Nephron progenitor cell (in vitro differentiated cells): ENCODE measurements at regions not wholly inside any gene's neighbourhood (a gene's known extent, or its start where the extent isn't known, plus 50 kb on each side); places are given as distances from the start of the nearest gene placed in this dataset.

ENCODE experiments used
- DNase-seq: peaks from one replicate; pipeline ENCODE4 v3.0.0; 2021
- H3K27ac Mint-ChIP-seq: 2 replicates; pipeline ENCODE4 v1.8.0; 2021; ENCODE audit warnings: mild to moderate bottlenecking, moderate library complexity, mixed read lengths
- H3K27me3 Mint-ChIP-seq: 2 replicates; pipeline ENCODE4 v1.8.0; 2021; ENCODE audit warnings: mild to moderate bottlenecking, low read depth, mixed read lengths; ENCODE audit not compliant: poor library complexity
- H3K36me3 Mint-ChIP-seq: 2 replicates; pipeline ENCODE4 v1.8.0; 2021; ENCODE audit warnings: low read depth, mixed read lengths
- H3K4me1 Mint-ChIP-seq: 2 replicates; pipeline ENCODE4 v1.8.0; 2021; ENCODE audit warnings: mixed read lengths
- H3K4me3 Mint-ChIP-seq: 2 replicates; pipeline ENCODE4 v1.8.0; 2021; ENCODE audit warnings: mild to moderate bottlenecking, moderate library complexity, mixed read lengths
- H3K9me3 Mint-ChIP-seq: 2 replicates; pipeline ENCODE4 v1.8.0; 2021; ENCODE audit warnings: mild to moderate bottlenecking, moderate library complexity, mixed read lengths
- TF ChIP-seq, protein P1 (sequence below): fragments of 200-600 bp; sonication (generic); IDR thresholded peaks from 2 replicates; pipeline ENCODE4 v1.5.0; 2021; ENCODE audit warnings: antibody characterized with exemption

DNA sequence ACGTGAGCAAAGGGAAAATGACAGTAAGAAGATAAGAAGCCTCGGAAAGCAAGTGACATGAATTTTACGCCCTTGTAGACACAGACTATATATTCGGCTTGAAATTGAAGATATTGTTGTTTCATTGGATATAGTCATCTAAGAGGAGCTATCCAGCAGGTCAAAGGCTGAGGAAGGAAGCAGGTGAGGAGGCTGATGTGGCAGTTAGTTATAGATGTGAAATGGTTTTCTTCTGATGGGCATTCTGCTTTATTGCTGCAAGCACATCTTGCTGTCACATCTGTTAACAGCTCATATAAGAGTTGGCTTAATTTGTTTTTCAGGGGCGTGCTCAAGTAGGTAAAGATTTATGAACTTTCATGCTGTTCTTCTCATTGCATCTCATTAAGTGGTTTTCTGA, 146.1 kb downstream of the KLF5 start:
- DNase-seq: no peak

DNA sequence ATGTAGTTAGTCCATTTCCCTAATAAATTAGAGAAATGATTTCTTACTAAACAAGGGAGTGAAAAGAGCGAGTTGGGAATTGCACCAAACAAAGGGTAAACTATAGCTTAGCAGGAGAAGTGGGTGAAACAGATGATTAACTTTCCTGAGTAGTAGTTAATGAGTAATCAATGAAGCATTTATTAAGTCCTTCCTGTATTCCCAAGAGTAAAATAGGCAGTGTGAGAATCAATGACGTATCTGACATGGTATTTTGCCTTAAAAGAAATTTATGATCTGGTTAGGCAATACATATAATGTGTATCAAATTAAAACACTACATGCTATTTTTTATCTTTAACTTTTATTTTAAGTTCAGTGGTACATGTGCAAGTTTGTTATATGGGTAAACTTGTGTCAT, 142.8 kb downstream of the KLF5 start:
- H3K4me1 Mint-ChIP-seq: no peaks in the 10 kb centered on the region
- no peak overlapping the region for H3K4me3 Mint-ChIP-seq
- H3K27me3 Mint-ChIP-seq: peaks cover 4% of the 10 kb centered on the region
- no peak for DNase-seq
- H3K27ac Mint-ChIP-seq: no peak overlapping the region
- TF ChIP-seq, protein P1, sequence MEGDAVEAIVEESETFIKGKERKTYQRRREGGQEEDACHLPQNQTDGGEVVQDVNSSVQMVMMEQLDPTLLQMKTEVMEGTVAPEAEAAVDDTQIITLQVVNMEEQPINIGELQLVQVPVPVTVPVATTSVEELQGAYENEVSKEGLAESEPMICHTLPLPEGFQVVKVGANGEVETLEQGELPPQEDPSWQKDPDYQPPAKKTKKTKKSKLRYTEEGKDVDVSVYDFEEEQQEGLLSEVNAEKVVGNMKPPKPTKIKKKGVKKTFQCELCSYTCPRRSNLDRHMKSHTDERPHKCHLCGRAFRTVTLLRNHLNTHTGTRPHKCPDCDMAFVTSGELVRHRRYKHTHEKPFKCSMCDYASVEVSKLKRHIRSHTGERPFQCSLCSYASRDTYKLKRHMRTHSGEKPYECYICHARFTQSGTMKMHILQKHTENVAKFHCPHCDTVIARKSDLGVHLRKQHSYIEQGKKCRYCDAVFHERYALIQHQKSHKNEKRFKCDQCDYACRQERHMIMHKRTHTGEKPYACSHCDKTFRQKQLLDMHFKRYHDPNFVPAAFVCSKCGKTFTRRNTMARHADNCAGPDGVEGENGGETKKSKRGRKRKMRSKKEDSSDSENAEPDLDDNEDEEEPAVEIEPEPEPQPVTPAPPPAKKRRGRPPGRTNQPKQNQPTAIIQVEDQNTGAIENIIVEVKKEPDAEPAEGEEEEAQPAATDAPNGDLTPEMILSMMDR: no peak
- no peaks in the 10 kb centered on the region for H3K36me3 Mint-ChIP-seq
- no peaks in the 10 kb centered on the region for H3K9me3 Mint-ChIP-seq

More for the DNA sequence above, 146.1 kb downstream of the KLF5 start:
- H3K27me3 Mint-ChIP-seq: peaks cover 7% of the 10 kb centered on the region
- H3K27ac Mint-ChIP-seq: no peak overlapping the region
- H3K4me1 Mint-ChIP-seq: no peaks in the 10 kb centered on the region
- TF ChIP-seq, protein P1: no peak
- H3K9me3 Mint-ChIP-seq: no peaks in the 10 kb centered on the region
- H3K4me3 Mint-ChIP-seq: no peak overlapping the region
- H3K36me3 Mint-ChIP-seq: no peaks in the 10 kb centered on the region

DNA sequence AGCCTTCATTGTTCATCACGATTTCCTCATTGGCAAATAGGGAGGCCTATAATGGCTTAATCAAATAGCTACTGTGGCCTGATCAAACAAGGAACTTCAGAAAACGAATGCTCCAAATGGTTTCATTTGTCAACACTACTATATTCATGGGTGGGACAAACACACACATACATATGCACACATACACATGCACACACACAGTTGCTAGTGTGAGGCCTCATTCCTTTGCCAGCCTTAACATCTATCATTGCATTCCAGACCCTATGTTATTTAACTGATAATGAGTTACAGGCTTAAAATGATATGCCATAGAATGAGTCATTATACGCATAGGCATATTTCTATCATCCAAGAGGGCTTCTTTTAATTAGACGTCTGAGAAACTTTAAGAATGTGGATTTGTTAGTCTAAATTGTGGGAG, 140.2 kb downstream of the KLF5 start:
- Mint-ChIP-seq H3K4me3 (no peak overlapping the region), H3K9me3 (no peaks in the 10 kb centered on the region), H3K27ac (no peak overlapping the region), H3K36me3 (no peaks in the 10 kb centered on the region), H3K4me1 (no peaks in the 10 kb centered on the region), H3K27me3 (peaks cover 1% of the 10 kb centered on the region)
- TF ChIP-seq, protein P1: no peak
- DNase-seq: no peak

DNA sequence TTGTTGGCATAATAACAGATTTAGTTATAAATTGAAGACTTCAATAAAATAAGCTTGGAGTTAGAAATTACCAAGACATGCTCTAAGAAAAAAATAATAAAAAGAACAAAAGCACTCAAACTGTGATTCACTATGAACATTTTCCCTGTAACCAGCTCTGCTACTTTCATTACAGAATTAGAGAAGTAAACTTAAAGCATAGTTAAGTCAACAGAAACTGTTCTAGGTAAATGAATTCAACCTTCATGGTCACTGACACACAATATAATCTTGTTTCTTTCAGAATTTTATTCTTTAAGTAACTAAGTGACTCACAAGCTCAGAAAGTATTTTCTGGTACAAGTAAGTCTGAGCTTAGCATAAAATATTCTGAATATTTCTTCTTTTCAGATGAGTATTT, 136.3 kb downstream of the KLF5 start:
- no peaks in the 10 kb centered on the region for H3K36me3 Mint-ChIP-seq
- TF ChIP-seq, protein P1: no peak
- no peak overlapping the region for H3K27ac Mint-ChIP-seq
- H3K4me1 Mint-ChIP-seq: no peaks in the 10 kb centered on the region
- no peak overlapping the region for H3K4me3 Mint-ChIP-seq
- no peaks in the 10 kb centered on the region for H3K9me3 Mint-ChIP-seq
- H3K27me3 Mint-ChIP-seq: peaks cover 3% of the 10 kb centered on the region
- no peak for DNase-seq

DNA sequence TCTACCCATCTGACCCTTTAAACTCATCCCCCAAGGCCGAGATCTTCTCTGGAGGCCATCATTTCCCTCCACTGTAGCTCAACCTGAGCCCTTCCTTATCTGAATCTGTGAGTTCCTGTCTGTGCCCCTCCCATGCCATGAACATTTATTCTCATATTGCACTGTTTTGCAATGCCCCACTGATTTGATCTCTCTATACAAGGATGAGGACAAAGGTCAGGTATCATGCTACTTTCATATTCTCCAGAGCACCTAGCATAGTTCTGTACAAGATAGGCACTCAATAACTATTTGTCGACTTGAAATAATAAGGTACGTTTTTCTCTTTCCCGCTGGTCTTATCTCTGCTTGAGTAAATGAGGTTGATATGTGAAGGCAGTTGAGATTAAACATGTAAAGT, 135.5 kb downstream of the KLF5 start:
- TF ChIP-seq, protein P1: no peak
- no peak for DNase-seq
- H3K27ac Mint-ChIP-seq: no peak overlapping the region

DNA sequence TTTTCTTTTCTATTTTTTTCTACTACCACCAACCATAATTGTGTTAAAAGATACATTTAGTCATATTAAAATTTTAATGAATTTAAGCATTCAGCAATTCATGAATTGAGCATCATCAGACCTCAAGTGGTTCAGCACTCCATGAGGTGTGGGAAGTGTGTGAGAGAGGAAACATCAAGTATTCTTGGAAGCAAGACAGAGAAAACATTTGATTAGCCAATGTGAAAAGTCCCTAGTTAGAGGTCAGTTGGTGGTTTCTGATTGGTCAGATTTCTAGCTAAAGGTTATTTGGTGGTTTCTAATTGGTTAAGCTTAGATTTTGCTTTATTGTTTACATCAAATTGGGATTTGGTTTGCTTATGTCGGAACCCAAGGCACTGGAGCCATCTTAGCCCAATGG, 134.7 kb downstream of the KLF5 start:
- H3K4me3 Mint-ChIP-seq: no peak overlapping the region
- no peaks in the 10 kb centered on the region for H3K4me1 Mint-ChIP-seq
- H3K36me3 Mint-ChIP-seq: no peaks in the 10 kb centered on the region
- TF ChIP-seq, protein P1: no peak
- peaks cover 3% of the 10 kb centered on the region for H3K27me3 Mint-ChIP-seq
- H3K9me3 Mint-ChIP-seq: no peaks in the 10 kb centered on the region
- H3K27ac Mint-ChIP-seq: no peak overlapping the region
- DNase-seq: no peak

More for the DNA sequence above, 135.5 kb downstream of the KLF5 start:
- Mint-ChIP-seq H3K27me3 (peaks cover 3% of the 10 kb centered on the region), H3K4me1 (no peaks in the 10 kb centered on the region), H3K9me3 (no peaks in the 10 kb centered on the region), H3K36me3 (no peaks in the 10 kb centered on the region), H3K4me3 (no peak overlapping the region)
